ENCODE measurements at regions not wholly inside any gene's neighbourhood (a gene's known extent, or its start where the extent isn't known, plus 50 kb on each side); places are given as distances from the start of the nearest gene placed in this dataset.

DNA sequence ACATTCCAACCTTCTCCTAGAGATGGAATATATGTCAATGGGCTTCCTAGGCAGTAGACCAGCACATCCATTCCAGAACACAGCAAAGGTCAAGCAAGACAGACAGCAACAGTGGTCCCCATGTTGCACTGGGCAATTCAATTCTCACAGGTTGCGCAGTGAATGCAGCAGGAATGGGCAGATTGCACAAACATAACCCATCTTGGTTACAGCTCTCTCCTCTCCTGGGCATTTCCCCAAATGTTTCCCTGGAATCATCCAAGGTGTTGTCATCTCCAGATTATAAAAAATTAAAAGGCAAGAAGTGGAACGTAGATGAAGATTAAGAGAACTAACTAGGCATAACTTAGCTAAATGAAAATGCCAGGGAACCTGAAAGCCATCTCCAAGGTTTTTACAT lies 265.8 kb upstream of the SLC14A2 start:
- Histone ChIP-seq H3K4me3 (ENCODE audit: low read length in 2 of 2) (no peak overlapping the region), H3K79me1 (ENCODE audit: low read depth, low read length) (no peaks in the 10 kb centered on the region), H3K4me1 (ENCODE audit: control insufficient read depth in 2 of 2, insufficient read depth in 1 of 2, low read depth in 1 of 2, low read length in 2 of 2) (no peaks in the 10 kb centered on the region), H3K27me3 (ENCODE audit: control insufficient read depth in 3 of 3, insufficient read depth in 3 of 3, low read depth in 1 of 3, low read length in 3 of 3) (peaks cover 0 to 3% (median 0%) of the 10 kb centered on the region in 3 experiments), H2BK15ac (ENCODE audit: low read length) (no peak overlapping the region), H3K14ac (ENCODE audit: low read length) (no peak overlapping the region), H2BK12ac (ENCODE audit: low read length) (no peak overlapping the region), H3K18ac (ENCODE audit: low read length) (no peak overlapping the region), H2BK120ac (ENCODE audit: low read depth, low read length) (no peak overlapping the region), H3K4ac (ENCODE audit: low read length) (no peak overlapping the region), H4K91ac (ENCODE audit: low read depth, low read length, poor library complexity) (no peak overlapping the region), H3K36me3 (replicated peaks in 1 of 2; ENCODE audit: control insufficient read depth in 2 of 2, insufficient read depth in 2 of 2, low read length in 2 of 2) (no peaks in the 10 kb centered on the region), H3K9ac (ENCODE audit: low read depth, low read length, poor library complexity) (no peak overlapping the region), H3K23ac (ENCODE audit: low read depth, low read length, poor library complexity) (no peak overlapping the region), H2AFZ (ENCODE audit: low read length) (no peak overlapping the region), H4K8ac (ENCODE audit: low read depth, low read length) (no peak overlapping the region), H2BK5ac (ENCODE audit: low read length) (no peak overlapping the region), H2AK5ac (ENCODE audit: low read depth, low read length) (no peak overlapping the region), H3K9me3 (replicated peaks in 1 of 2; ENCODE audit: control insufficient read depth in 2 of 2, insufficient read depth in 1 of 2, low read depth in 1 of 2, low read length in 2 of 2) (no peaks in the 10 kb centered on the region), H3K27ac (replicated peaks; ENCODE audit: low read length) (no peak overlapping the region), H3K4me2 (ENCODE audit: insufficient read depth, low read length, poor library complexity, severe bottlenecking) (no peak overlapping the region)
- WGBS, 2 donors (ENCODE audit: extremely low coverage in 2 of 2, insufficient read length in 2 of 2, insufficient replicate concordance in 1 of 2): no CpG with 5 or more reads among the region's 2 CpGs
- DNase-seq (ENCODE audit: low spot score): no peak

DNA sequence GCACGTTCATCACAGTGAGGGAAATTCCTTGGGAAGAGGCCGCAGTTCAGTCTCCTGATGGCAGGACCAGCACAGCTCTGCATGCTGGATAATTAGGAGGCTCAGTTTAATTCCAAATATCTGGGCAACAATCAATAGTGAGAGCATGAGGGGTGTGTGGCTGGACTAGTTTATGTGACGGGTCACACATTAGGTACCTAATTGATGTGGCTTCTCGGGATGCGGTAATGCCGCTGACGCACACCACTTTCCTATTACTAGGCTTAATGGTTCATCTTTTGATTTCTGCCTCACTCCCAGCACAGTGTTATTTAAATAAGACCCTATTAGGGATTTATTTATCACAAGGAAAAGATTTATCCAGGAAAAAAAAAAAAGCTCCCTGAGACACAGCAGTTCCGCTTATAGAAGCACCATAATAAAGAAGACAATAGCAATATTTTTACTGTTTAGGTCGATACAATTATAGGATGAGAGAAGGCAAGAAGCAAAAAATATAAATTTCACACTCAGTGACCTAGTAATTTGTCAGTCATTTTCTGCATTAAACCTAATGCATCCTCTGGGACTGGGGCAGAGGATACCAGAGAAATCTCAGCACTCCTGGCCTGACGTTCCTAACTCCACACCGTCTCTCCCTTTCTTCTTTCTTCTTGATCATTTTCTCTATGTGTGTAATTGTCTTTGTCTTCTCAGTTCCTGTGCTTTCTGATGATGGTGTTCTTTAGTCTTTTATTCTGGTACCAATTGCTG lies 264.7 kb upstream of the SLC14A2 start:
- Histone ChIP-seq H3K36me3 (replicated peaks in 1 of 2; ENCODE audit: control insufficient read depth in 2 of 2, insufficient read depth in 2 of 2, low read length in 2 of 2) (no peaks in the 10 kb centered on the region), H3K9me3 (replicated peaks in 1 of 2; ENCODE audit: control insufficient read depth in 2 of 2, insufficient read depth in 1 of 2, low read depth in 1 of 2, low read length in 2 of 2) (no peaks in the 10 kb centered on the region), H3K18ac (ENCODE audit: low read length) (no peak overlapping the region), H3K23ac (ENCODE audit: low read depth, low read length, poor library complexity) (no peak overlapping the region), H2AFZ (ENCODE audit: low read length) (no peak overlapping the region), H3K4ac (ENCODE audit: low read length) (no peak overlapping the region), H3K4me1 (ENCODE audit: control insufficient read depth in 2 of 2, insufficient read depth in 1 of 2, low read depth in 1 of 2, low read length in 2 of 2) (no peaks in the 10 kb centered on the region), H2BK5ac (ENCODE audit: low read length) (no peak overlapping the region), H3K4me3 (ENCODE audit: low read length in 2 of 2) (no peak overlapping the region), H3K4me2 (ENCODE audit: insufficient read depth, low read length, poor library complexity, severe bottlenecking) (no peak overlapping the region), H2BK15ac (ENCODE audit: low read length) (no peak overlapping the region), H2AK5ac (ENCODE audit: low read depth, low read length) (no peak overlapping the region), H3K79me1 (ENCODE audit: low read depth, low read length) (no peaks in the 10 kb centered on the region), H3K27ac (replicated peaks; ENCODE audit: low read length) (no peak overlapping the region), H2BK120ac (ENCODE audit: low read depth, low read length) (no peak overlapping the region), H3K27me3 (ENCODE audit: control insufficient read depth in 3 of 3, insufficient read depth in 3 of 3, low read depth in 1 of 3, low read length in 3 of 3) (peaks cover 0 to 3% (median 0%) of the 10 kb centered on the region in 3 experiments), H3K14ac (ENCODE audit: low read length) (no peak overlapping the region), H4K8ac (ENCODE audit: low read depth, low read length) (no peak overlapping the region), H4K91ac (ENCODE audit: low read depth, low read length, poor library complexity) (no peak overlapping the region), H2BK12ac (ENCODE audit: low read length) (no peak overlapping the region), H3K9ac (ENCODE audit: low read depth, low read length, poor library complexity) (no peak overlapping the region)
- WGBS, 2 donors (ENCODE audit: extremely low coverage in 2 of 2, insufficient read length in 2 of 2, insufficient replicate concordance in 1 of 2): no CpG with 5 or more reads among the region's 11 CpGs
- no peak for DNase-seq (ENCODE audit: low spot score)

DNA sequence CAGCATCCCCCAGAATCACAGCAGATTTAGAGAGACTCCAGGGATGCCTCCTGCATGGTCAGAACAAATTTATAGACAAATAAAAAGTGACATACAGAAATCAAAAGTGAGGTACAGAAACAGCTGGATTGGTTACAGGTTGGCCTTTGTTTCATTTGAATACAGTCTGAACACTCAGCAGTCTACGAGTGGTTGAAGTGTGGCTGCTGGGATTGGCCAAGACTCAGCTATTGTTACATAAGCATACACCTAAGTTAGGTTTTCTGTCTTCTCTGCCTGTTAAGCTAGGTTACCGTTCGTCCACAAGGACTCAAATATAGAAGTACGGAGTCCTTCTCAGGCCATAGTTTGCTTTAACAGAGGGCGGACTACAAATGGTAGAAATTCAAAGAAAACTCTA lies 262.4 kb upstream of the SLC14A2 start:
- Histone ChIP-seq H3K4me1 (ENCODE audit: control insufficient read depth in 2 of 2, insufficient read depth in 1 of 2, low read depth in 1 of 2, low read length in 2 of 2) (no peaks in the 10 kb centered on the region), H2BK5ac (ENCODE audit: low read length) (no peak overlapping the region), H3K4me2 (ENCODE audit: insufficient read depth, low read length, poor library complexity, severe bottlenecking) (no peak overlapping the region), H3K9me3 (replicated peaks in 1 of 2; ENCODE audit: control insufficient read depth in 2 of 2, insufficient read depth in 1 of 2, low read depth in 1 of 2, low read length in 2 of 2) (no peaks in the 10 kb centered on the region), H3K4me3 (ENCODE audit: low read length in 2 of 2) (no peak overlapping the region), H2BK120ac (ENCODE audit: low read depth, low read length) (no peak overlapping the region), H3K4ac (ENCODE audit: low read length) (no peak overlapping the region), H3K9ac (ENCODE audit: low read depth, low read length, poor library complexity) (no peak overlapping the region), H3K18ac (ENCODE audit: low read length) (no peak overlapping the region), H3K36me3 (replicated peaks in 1 of 2; ENCODE audit: control insufficient read depth in 2 of 2, insufficient read depth in 2 of 2, low read length in 2 of 2) (no peaks in the 10 kb centered on the region), H3K27me3 (ENCODE audit: control insufficient read depth in 3 of 3, insufficient read depth in 3 of 3, low read depth in 1 of 3, low read length in 3 of 3) (peaks cover 0 to 3% (median 0%) of the 10 kb centered on the region in 3 experiments), H3K79me1 (ENCODE audit: low read depth, low read length) (no peaks in the 10 kb centered on the region), H2BK15ac (ENCODE audit: low read length) (no peak overlapping the region), H3K14ac (ENCODE audit: low read length) (no peak overlapping the region), H3K27ac (replicated peaks; ENCODE audit: low read length) (no peak overlapping the region), H2AK5ac (ENCODE audit: low read depth, low read length) (no peak overlapping the region), H4K91ac (ENCODE audit: low read depth, low read length, poor library complexity) (no peak overlapping the region), H3K23ac (ENCODE audit: low read depth, low read length, poor library complexity) (no peak overlapping the region), H4K8ac (ENCODE audit: low read depth, low read length) (no peak overlapping the region), H2AFZ (ENCODE audit: low read length) (no peak overlapping the region), H2BK12ac (ENCODE audit: low read length) (no peak overlapping the region)
- WGBS, 2 donors (ENCODE audit: extremely low coverage in 2 of 2, insufficient read length in 2 of 2, insufficient replicate concordance in 1 of 2): no CpG with 5 or more reads among the region's 5 CpGs
- DNase-seq (ENCODE audit: low spot score): no peak

DNA sequence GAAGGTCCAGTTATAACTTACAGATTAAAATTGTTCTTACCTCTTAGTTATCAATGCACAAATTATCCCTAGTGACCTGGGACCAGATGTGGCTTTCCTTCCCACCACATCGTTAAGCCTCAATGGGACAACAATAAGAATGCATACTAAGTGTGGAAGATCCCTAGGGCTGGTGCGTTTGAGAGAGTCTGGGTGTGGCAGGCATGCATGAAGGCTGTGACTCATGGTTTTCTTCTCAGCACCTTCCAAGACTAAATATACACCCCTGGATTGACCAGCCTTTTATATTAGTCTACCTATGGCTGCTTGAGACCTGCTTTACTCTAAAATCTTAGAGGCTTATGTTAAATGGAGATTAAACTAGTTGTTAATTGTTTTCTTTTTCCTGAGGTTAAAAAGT lies 261.7 kb upstream of the SLC14A2 start:
- Histone ChIP-seq H3K23ac (ENCODE audit: low read depth, low read length, poor library complexity) (no peak overlapping the region), H3K4ac (ENCODE audit: low read length) (no peak overlapping the region), H3K4me1 (ENCODE audit: control insufficient read depth in 2 of 2, insufficient read depth in 1 of 2, low read depth in 1 of 2, low read length in 2 of 2) (no peaks in the 10 kb centered on the region), H2AK5ac (ENCODE audit: low read depth, low read length) (no peak overlapping the region), H3K36me3 (replicated peaks in 1 of 2; ENCODE audit: control insufficient read depth in 2 of 2, insufficient read depth in 2 of 2, low read length in 2 of 2) (no peaks in the 10 kb centered on the region), H4K91ac (ENCODE audit: low read depth, low read length, poor library complexity) (no peak overlapping the region), H3K79me1 (ENCODE audit: low read depth, low read length) (no peaks in the 10 kb centered on the region), H3K4me2 (ENCODE audit: insufficient read depth, low read length, poor library complexity, severe bottlenecking) (no peak overlapping the region), H3K27ac (replicated peaks; ENCODE audit: low read length) (no peak overlapping the region), H3K14ac (ENCODE audit: low read length) (no peak overlapping the region), H2AFZ (ENCODE audit: low read length) (no peak overlapping the region), H3K18ac (ENCODE audit: low read length) (no peak overlapping the region), H3K9ac (ENCODE audit: low read depth, low read length, poor library complexity) (no peak overlapping the region), H2BK12ac (ENCODE audit: low read length) (no peak overlapping the region), H3K9me3 (replicated peaks in 1 of 2; ENCODE audit: control insufficient read depth in 2 of 2, insufficient read depth in 1 of 2, low read depth in 1 of 2, low read length in 2 of 2) (no peaks in the 10 kb centered on the region), H2BK15ac (ENCODE audit: low read length) (no peak overlapping the region), H4K8ac (ENCODE audit: low read depth, low read length) (no peak overlapping the region), H2BK5ac (ENCODE audit: low read length) (no peak overlapping the region), H2BK120ac (ENCODE audit: low read depth, low read length) (no peak overlapping the region), H3K27me3 (ENCODE audit: control insufficient read depth in 3 of 3, insufficient read depth in 3 of 3, low read depth in 1 of 3, low read length in 3 of 3) (peaks cover 0 to 3% (median 0%) of the 10 kb centered on the region in 3 experiments), H3K4me3 (ENCODE audit: low read length in 2 of 2) (no peak overlapping the region)
- WGBS, 2 donors (ENCODE audit: extremely low coverage in 2 of 2, insufficient read length in 2 of 2, insufficient replicate concordance in 1 of 2): no CpG with 5 or more reads among the region's 2 CpGs
- DNase-seq (ENCODE audit: low spot score): no peak
